ENCODE measurements at regions not wholly inside any gene's neighbourhood (a gene's known extent, or its start where the extent isn't known, plus 50 kb on each side); places are given as distances from the start of the nearest gene placed in this dataset.

- no peaks in the 10 kb centered on the region for H3K4me1 ChIP-seq
- no peak overlapping the region for H3K27ac ChIP-seq
- H3K27me3 ChIP-seq, result no peaks in the 10 kb centered on the region
- DNase-seq, result no peak
- no peak overlapping the region for H3K4me3 ChIP-seq
- TF ChIP-seq CTCF (IDR thresholded peaks at IDR 0.05), result no peak
- H3K36me3 ChIP-seq, result no peaks in the 10 kb centered on the region
- intact Hi-C loops (cut with DNase I), result no loop called here
- no peak for ATAC-seq
- H3K9me3 ChIP-seq, result no peaks in the 10 kb centered on the region
Observed at GRCh38 chr18:27491772-27492171, 306.7 kb upstream of the CHST9 start.

- no peak for TF ChIP-seq CTCF (IDR thresholded peaks at IDR 0.05)
- H3K4me1 ChIP-seq, result no peaks in the 10 kb centered on the region
- no peaks in the 10 kb centered on the region for H3K27me3 ChIP-seq
- no peak overlapping the region for H3K27ac ChIP-seq
- no peak for ATAC-seq
- DNase-seq, result no peak
- H3K4me3 ChIP-seq, result no peak overlapping the region
- no peaks in the 10 kb centered on the region for H3K9me3 ChIP-seq
- H3K36me3 ChIP-seq, result no peaks in the 10 kb centered on the region
- intact Hi-C loops (cut with DNase I), result no loop called here
Observed at GRCh38 chr18:27483276-27483675, 298.2 kb upstream of the CHST9 start.

- DNase-seq, result no peak
- H3K9me3 ChIP-seq, result peaks cover 0 to 2% of the 10 kb centered on the region in 2 donors
- ATAC-seq, result no peak
- no peaks in the 10 kb centered on the region for H3K27me3 ChIP-seq
- no peak overlapping the region for H3K4me3 ChIP-seq
- H3K4me1 ChIP-seq, result no peaks in the 10 kb centered on the region
- intact Hi-C loops (cut with DNase I), result no loop called here
- TF ChIP-seq CTCF (IDR thresholded peaks at IDR 0.05), result no peak
- H3K36me3 ChIP-seq, result no peaks in the 10 kb centered on the region
- H3K27ac ChIP-seq, result no peak overlapping the region
Observed at GRCh38 chr18:27478459-27478858, 293.4 kb upstream of the CHST9 start.

- no peaks in the 10 kb centered on the region for H3K36me3 ChIP-seq
- H3K9me3 ChIP-seq, result peaks cover 0 to 2% of the 10 kb centered on the region in 2 donors
- DNase-seq (no peak), ATAC-seq (no peak)
- no peaks in the 10 kb centered on the region for H3K4me1 ChIP-seq
- intact Hi-C loops (cut with DNase I), result no loop called here
- no peak for TF ChIP-seq CTCF (IDR thresholded peaks at IDR 0.05)
- no peak overlapping the region for H3K27ac ChIP-seq
- H3K4me3 ChIP-seq, result no peak overlapping the region
- no peaks in the 10 kb centered on the region for H3K27me3 ChIP-seq
Observed at GRCh38 chr18:27473318-27473717, 288.2 kb upstream of the CHST9 start.

- intact Hi-C loops (cut with DNase I), result no loop called here
- TF ChIP-seq CTCF (IDR thresholded peaks at IDR 0.05), result no peak
- no peak for ATAC-seq
Observed at GRCh38 chr18:27467073-27467472, 282.0 kb upstream of the CHST9 start.

More at GRCh38 chr18:27467073-27467472, 282.0 kb upstream of the CHST9 start:
- no peaks in the 10 kb centered on the region for H3K27me3 ChIP-seq
- no peaks in the 10 kb centered on the region for H3K4me1 ChIP-seq
- H3K36me3 ChIP-seq, result no peaks in the 10 kb centered on the region
- DNase-seq, result no peak
- H3K9me3 ChIP-seq, result no peaks in the 10 kb centered on the region
- H3K27ac ChIP-seq, result no peak overlapping the region
- no peak overlapping the region for H3K4me3 ChIP-seq

Data from left lung (tissue), 4 donors.